Lung (tissue), 11 donors: ENCODE measurements at regions not wholly inside any gene's neighbourhood (a gene's known extent, or its start where the extent isn't known, plus 50 kb on each side); places are given as distances from the start of the nearest gene placed in this dataset.

Source experiments
- ATAC-seq: fragments of 200-7000 bp; cut with Tn5 transposase; one replicate; pipeline ENCODE4 v1.9.1; 2020; ENCODE audit warnings: moderate number of reproducible peaks; ENCODE audit not compliant: insufficient read depth, low FRiP score
- DNase-seq, 3 donors: peaks; one replicate each; pipeline ENCODE4 v3.0.0-alpha.2; 2013 to 2017
- H3K27ac ChIP-seq, 2 donors: one replicate each; pipeline ENCODE4 v1.5.1; 2013; ENCODE audit warnings: mild to moderate bottlenecking in 2 of 2, moderate library complexity in 2 of 2, control low read depth in 1 of 2, inconsistent platforms in 1 of 2, low read depth in 1 of 2, low read length in 1 of 2
- H3K27me3 ChIP-seq, 3 donors: one replicate each; pipeline ENCODE4 v1.5.1; 2013; ENCODE audit warnings: low read length in 2 of 3; ENCODE audit not compliant: control insufficient read depth in 3 of 3, insufficient read depth in 3 of 3
- H3K36me3 ChIP-seq, 4 donors: one replicate each; pipeline ENCODE4 v1.5.1; 2013; ENCODE audit warnings: low read length in 4 of 4, mild to moderate bottlenecking in 1 of 4, moderate library complexity in 1 of 4; ENCODE audit not compliant: control insufficient read depth in 4 of 4, insufficient read depth in 4 of 4
- H3K4me1 ChIP-seq, 5 donors: one replicate each; pipeline ENCODE4 v1.5.1; 2013; ENCODE audit warnings: low read length in 5 of 5, mild to moderate bottlenecking in 2 of 5, moderate library complexity in 1 of 5; ENCODE audit not compliant: control insufficient read depth in 5 of 5, insufficient read depth in 5 of 5
- H3K4me3 ChIP-seq: one replicate; pipeline ENCODE4 v1.5.1; 2013; ENCODE audit warnings: mild to moderate bottlenecking, control low read depth, moderate library complexity
- H3K9ac ChIP-seq, 2 donors: one replicate each; pipeline ENCODE4 v1.5.1; 2013; ENCODE audit warnings: low read length in 2 of 2, control low read depth in 1 of 2; ENCODE audit not compliant: insufficient read depth in 1 of 2
- H3K9me3 ChIP-seq, 4 donors: one replicate each; pipeline ENCODE4 v1.5.1; 2013; ENCODE audit warnings: low read length in 3 of 4, mild to moderate bottlenecking in 1 of 4, moderate library complexity in 1 of 4; ENCODE audit not compliant: control insufficient read depth in 4 of 4, insufficient read depth in 3 of 4
- CTCF ChIP-seq: IDR thresholded peaks from 2 replicates; pipeline ENCODE4 v1.5.1; 2012; ENCODE audit warnings: mild to moderate bottlenecking; ENCODE audit errors: control extremely low read depth, extremely low read depth
- WGBS, 2 donors: extraction: QIAGEN DNeasy Blood & Tissue Kit; methylation state at CpG; one replicate each; pipeline ENCODE4 v1.1.7; 2013; 5-methylcytosine and 5-hydroxymethylcytosine counted together
- donor health status: control.
- donor health status: control.
- donor health status: Bipolar disorder and iron deficiency.
- donor health status: healthy.
- donor health status: DM: yes; HTN: yes; CAD: no.

- TF ChIP-seq CTCF = no peak
- WGBS, 2 donors = 68 to 69% methylated on average over 4 of the region's 4 CpGs
- no peak overlapping the region for H3K9ac ChIP-seq
Measured at GRCh38 chr5:175813943-175814630, 57.3 kb upstream of the CPLX2 start.

GRCh38 chr5:175814691-175815090 lies 56.7 kb upstream of the CPLX2 start:
- Histone ChIP-seq H3K27ac (no peak overlapping the region), H3K9ac (no peak overlapping the region), H3K9me3 (no peaks in the 10 kb centered on the region), H3K36me3 (no peaks in the 10 kb centered on the region), H3K4me1 (peaks cover 0 to 15% (median 0%) of the 10 kb centered on the region in 5 donors), H3K27me3 (peaks cover 0 to 4% (median 0%) of the 10 kb centered on the region in 3 donors), H3K4me3 (no peak overlapping the region)
- 62 to 68% methylated on average over 10 of the region's 10 CpGs for WGBS, 2 donors
- no peak for ATAC-seq
- DNase-seq = peak; percentile 89 to 93 (median 90)
- no peak for TF ChIP-seq CTCF

More at GRCh38 chr5:175813943-175814630, 57.3 kb upstream of the CPLX2 start:
- ATAC-seq (no peak), DNase-seq (no peak)
- H3K27me3 ChIP-seq = peaks cover 0 to 4% (median 0%) of the 10 kb centered on the region in 3 donors
- H3K4me1 ChIP-seq = peaks cover 0 to 15% (median 0%) of the 10 kb centered on the region in 5 donors
- H3K4me3 ChIP-seq = no peak overlapping the region
- no peak overlapping the region for H3K27ac ChIP-seq
- no peaks in the 10 kb centered on the region for H3K36me3 ChIP-seq
- no peaks in the 10 kb centered on the region for H3K9me3 ChIP-seq

- peaks cover 0 to 4% (median 0%) of the 10 kb centered on the region in 3 donors for H3K27me3 ChIP-seq
- ATAC-seq = no peak
- no peak for DNase-seq
- WGBS, 2 donors = 78 to 80% methylated on average over 9 of the region's 9 CpGs
- no peak for TF ChIP-seq CTCF
- H3K9me3 ChIP-seq = peaks cover 0 to 2% (median 0%) of the 10 kb centered on the region in 4 donors
- no peak overlapping the region for H3K9ac ChIP-seq
- H3K36me3 ChIP-seq = no peaks in the 10 kb centered on the region
- H3K27ac ChIP-seq = no peak overlapping the region
- H3K4me3 ChIP-seq = no peak overlapping the region
- H3K4me1 ChIP-seq = peaks cover 0 to 10% (median 0%) of the 10 kb centered on the region in 5 donors
Measured at GRCh38 chr5:175815126-175815913, 56.1 kb upstream of the CPLX2 start.
